Neural progenitor cell (in vitro differentiated cells): ENCODE measurements at regions not wholly inside any gene's neighbourhood (a gene's known extent, or its start where the extent isn't known, plus 50 kb on each side); places are given as distances from the start of the nearest gene placed in this dataset.
"Not testable (repeated sequence)": the region's sequence is repeated elsewhere in the genome, so short reads cannot be mapped to it uniquely, and the experiment has no call there.

Source experiments
- CTCF ChIP-seq: fragments of 200-600 bp; sonication (generic); IDR thresholded peaks from 2 replicates; pipeline ENCODE4 v1.5.1; 2017; ENCODE audit warnings: antibody characterized with exemption, mild to moderate bottlenecking
- EZH2 ChIP-seq: fragments of 200-600 bp; sonication (generic); IDR thresholded peaks from 2 replicates; pipeline ENCODE4 v1.6.1; 2017; ENCODE audit warnings: antibody characterized with exemption, mild to moderate bottlenecking, moderate library complexity

GRCh38 chr14:104402303-104402702, 177.3 kb upstream of the C14orf180 start:
- not testable (repeated sequence) for TF ChIP-seq EZH2, CTCF
